ENCODE measurements at regions not wholly inside any gene's neighbourhood (a gene's known extent, or its start where the extent isn't known, plus 50 kb on each side); places are given as distances from the start of the nearest gene placed in this dataset.

GRCh38 chr4:55749666-55750065 lies 69.9 kb upstream of the EXOC1L start:
- no peaks in the 10 kb centered on the region for H3K27me3 ChIP-seq (ENCODE audit: insufficient read depth, low read length)
- H3K79me2 ChIP-seq (ENCODE audit: insufficient read depth, low read length) = no peaks in the 10 kb centered on the region
- H3K9ac ChIP-seq (ENCODE audit: low read length) = no peak overlapping the region
- H3K4me2 ChIP-seq (ENCODE audit: low read length) = no peak overlapping the region
- no peaks in the 10 kb centered on the region for H4K20me1 ChIP-seq (ENCODE audit: insufficient read depth, low read length)
- H3K36me3 ChIP-seq (ENCODE audit: insufficient read depth, low read length) = no peaks in the 10 kb centered on the region
- TF ChIP-seq, protein P1, sequence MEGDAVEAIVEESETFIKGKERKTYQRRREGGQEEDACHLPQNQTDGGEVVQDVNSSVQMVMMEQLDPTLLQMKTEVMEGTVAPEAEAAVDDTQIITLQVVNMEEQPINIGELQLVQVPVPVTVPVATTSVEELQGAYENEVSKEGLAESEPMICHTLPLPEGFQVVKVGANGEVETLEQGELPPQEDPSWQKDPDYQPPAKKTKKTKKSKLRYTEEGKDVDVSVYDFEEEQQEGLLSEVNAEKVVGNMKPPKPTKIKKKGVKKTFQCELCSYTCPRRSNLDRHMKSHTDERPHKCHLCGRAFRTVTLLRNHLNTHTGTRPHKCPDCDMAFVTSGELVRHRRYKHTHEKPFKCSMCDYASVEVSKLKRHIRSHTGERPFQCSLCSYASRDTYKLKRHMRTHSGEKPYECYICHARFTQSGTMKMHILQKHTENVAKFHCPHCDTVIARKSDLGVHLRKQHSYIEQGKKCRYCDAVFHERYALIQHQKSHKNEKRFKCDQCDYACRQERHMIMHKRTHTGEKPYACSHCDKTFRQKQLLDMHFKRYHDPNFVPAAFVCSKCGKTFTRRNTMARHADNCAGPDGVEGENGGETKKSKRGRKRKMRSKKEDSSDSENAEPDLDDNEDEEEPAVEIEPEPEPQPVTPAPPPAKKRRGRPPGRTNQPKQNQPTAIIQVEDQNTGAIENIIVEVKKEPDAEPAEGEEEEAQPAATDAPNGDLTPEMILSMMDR (IDR thresholded peaks at IDR 0.05; ENCODE audit: low read length) = no peak
- no peak for TF ChIP-seq EZH2 (IDR thresholded peaks at IDR 0.05; ENCODE audit: borderline replicate concordance, low read length)
- H3K9me2 ChIP-seq (ENCODE audit: low read depth, low read length) = no peaks in the 10 kb centered on the region
- no peaks in the 10 kb centered on the region for H3F3A ChIP-seq (ENCODE audit: insufficient read depth, low read length)
- H3K9me3 ChIP-seq (ENCODE audit: low read length) = no peaks in the 10 kb centered on the region
- H3K4me3 ChIP-seq (ENCODE audit: low read depth, low read length, poor library complexity, severe bottlenecking) = no peak overlapping the region
- no peak overlapping the region for H3K27ac ChIP-seq (ENCODE audit: low read depth, low read length, poor library complexity, severe bottlenecking)
- H3K4me1 ChIP-seq (ENCODE audit: insufficient read depth, low read length, severe bottlenecking) = no peaks in the 10 kb centered on the region
- no peak overlapping the region for H2AFZ ChIP-seq (ENCODE audit: low read length)

- H3K4me1 ChIP-seq (ENCODE audit: insufficient read depth, low read length, severe bottlenecking) = no peaks in the 10 kb centered on the region
- no peaks in the 10 kb centered on the region for H3K79me2 ChIP-seq (ENCODE audit: insufficient read depth, low read length)
- no peak overlapping the region for H3K4me2 ChIP-seq (ENCODE audit: low read length)
- no peaks in the 10 kb centered on the region for H3K9me2 ChIP-seq (ENCODE audit: low read depth, low read length)
- no peak overlapping the region for H3K27ac ChIP-seq (ENCODE audit: low read depth, low read length, poor library complexity, severe bottlenecking)
- H3K9ac ChIP-seq (ENCODE audit: low read length) = no peak overlapping the region
- H4K20me1 ChIP-seq (ENCODE audit: insufficient read depth, low read length) = no peaks in the 10 kb centered on the region
- TF ChIP-seq EZH2 (IDR thresholded peaks at IDR 0.05; ENCODE audit: borderline replicate concordance, low read length) = no peak
- TF ChIP-seq, protein P1 (IDR thresholded peaks at IDR 0.05; ENCODE audit: low read length) = no peak
- H3K9me3 ChIP-seq (ENCODE audit: low read length) = no peaks in the 10 kb centered on the region
- no peak overlapping the region for H2AFZ ChIP-seq (ENCODE audit: low read length)
- no peak overlapping the region for H3K4me3 ChIP-seq (ENCODE audit: low read depth, low read length, poor library complexity, severe bottlenecking)
- no peaks in the 10 kb centered on the region for H3K36me3 ChIP-seq (ENCODE audit: insufficient read depth, low read length)
- no peaks in the 10 kb centered on the region for H3F3A ChIP-seq (ENCODE audit: insufficient read depth, low read length)
- H3K27me3 ChIP-seq (ENCODE audit: insufficient read depth, low read length) = no peaks in the 10 kb centered on the region
Measured at GRCh38 chr4:55752810-55753209, 66.8 kb upstream of the EXOC1L start.

- Histone ChIP-seq H3F3A (ENCODE audit: insufficient read depth, low read length) (no peaks in the 10 kb centered on the region), H3K36me3 (ENCODE audit: insufficient read depth, low read length) (no peaks in the 10 kb centered on the region), H3K9ac (ENCODE audit: low read length) (no peak overlapping the region), H3K27ac (ENCODE audit: low read depth, low read length, poor library complexity, severe bottlenecking) (no peak overlapping the region), H3K4me1 (ENCODE audit: insufficient read depth, low read length, severe bottlenecking) (no peaks in the 10 kb centered on the region), H3K79me2 (ENCODE audit: insufficient read depth, low read length) (no peaks in the 10 kb centered on the region), H3K9me2 (ENCODE audit: low read depth, low read length) (no peaks in the 10 kb centered on the region), H3K27me3 (ENCODE audit: insufficient read depth, low read length) (no peaks in the 10 kb centered on the region), H3K4me3 (ENCODE audit: low read depth, low read length, poor library complexity, severe bottlenecking) (no peak overlapping the region), H2AFZ (ENCODE audit: low read length) (no peak overlapping the region), H4K20me1 (ENCODE audit: insufficient read depth, low read length) (no peaks in the 10 kb centered on the region), H3K9me3 (ENCODE audit: low read length) (no peaks in the 10 kb centered on the region), H3K4me2 (ENCODE audit: low read length) (no peak overlapping the region)
- no peak for TF ChIP-seq EZH2 (IDR thresholded peaks at IDR 0.05; ENCODE audit: borderline replicate concordance, low read length)
- TF ChIP-seq, protein P1 (IDR thresholded peaks at IDR 0.05; ENCODE audit: low read length) = no peak
Measured at GRCh38 chr4:55753856-55754255, 65.7 kb upstream of the EXOC1L start.

Data from OCI-LY1 (cell line).